ENCODE measurements at regions not wholly inside any gene's neighbourhood (a gene's known extent, or its start where the extent isn't known, plus 50 kb on each side); places are given as distances from the start of the nearest gene placed in this dataset.

DNA sequence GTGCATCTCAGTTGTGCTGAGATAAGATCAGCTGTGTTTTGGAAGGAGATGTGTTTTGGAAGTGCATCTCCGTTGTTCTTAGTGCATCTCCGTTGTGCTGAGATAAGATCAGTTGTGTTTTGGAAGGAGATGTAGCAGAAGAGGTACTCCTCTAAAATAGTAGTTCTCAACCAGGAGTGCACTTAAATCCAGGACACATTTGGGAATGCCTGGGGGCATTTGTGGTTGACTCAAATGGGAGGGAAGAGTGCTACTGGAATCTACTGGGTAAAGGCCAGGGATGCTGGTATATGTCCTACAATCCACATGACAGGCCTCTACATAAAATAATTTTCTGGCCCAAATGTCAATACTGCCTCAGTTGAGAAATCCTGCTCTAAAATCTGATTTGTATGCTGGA is 70.8 kb upstream of the CHRDL1 start:
- no peak for DNase-seq (ENCODE audit: insufficient read length, low spot score)
- FAIRE-seq, result no peak

- no peak for DNase-seq (ENCODE audit: insufficient read length, low spot score)
- no peak for FAIRE-seq
Observed at GRCh38 chrX:110863883-110864282, 68.3 kb upstream of the CHRDL1 start.

- FAIRE-seq (peak; percentile 33), DNase-seq (ENCODE audit: insufficient read length, low spot score) (no peak)
Observed at GRCh38 chrX:110858565-110858964, 62.9 kb upstream of the CHRDL1 start.

DNA sequence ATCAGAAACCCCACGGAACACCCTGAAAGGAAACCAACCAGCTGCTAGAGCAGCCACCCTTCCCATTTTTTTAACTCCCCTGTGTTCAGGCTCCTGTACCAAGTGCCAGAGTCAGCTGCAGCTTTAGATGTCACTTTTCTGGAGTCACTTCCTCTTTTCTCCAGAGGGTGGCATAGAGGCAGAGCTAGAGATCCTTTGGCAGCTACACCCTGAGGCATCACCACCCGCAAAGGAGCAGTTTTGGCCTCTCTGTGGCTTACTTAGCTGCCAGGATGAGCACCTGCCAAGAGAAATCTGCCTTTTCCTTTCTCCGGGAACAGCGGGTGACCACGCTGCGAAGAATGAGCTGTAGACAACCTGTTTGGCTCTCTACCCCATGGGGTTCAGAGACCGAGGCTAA is 58.0 kb upstream of the CHRDL1 start:
- no peak for DNase-seq (ENCODE audit: insufficient read length, low spot score)
- FAIRE-seq, result no peak

- FAIRE-seq (peak; percentile 92), DNase-seq (ENCODE audit: insufficient read length, low spot score) (no peak)
Observed at GRCh38 chrX:110852180-110852579, 56.6 kb upstream of the CHRDL1 start.

- FAIRE-seq (peak; percentile 14), DNase-seq (ENCODE audit: insufficient read length, low spot score) (no peak)
Observed at GRCh38 chrX:110851780-110852179, 56.2 kb upstream of the CHRDL1 start.

- DNase-seq (ENCODE audit: insufficient read length, low spot score) (no peak), FAIRE-seq (peak; percentile 79)
Observed at GRCh38 chrX:110847334-110847733, 51.7 kb upstream of the CHRDL1 start.

GRCh38 chrX:110846071-110846470 is 50.5 kb upstream of the CHRDL1 start:
- DNase-seq (ENCODE audit: insufficient read length, low spot score) (no peak), FAIRE-seq (no peak)

Data from GM19239 (cell line).